ENCODE measurements at regions not wholly inside any gene's neighbourhood (a gene's known extent, or its start where the extent isn't known, plus 50 kb on each side); places are given as distances from the start of the nearest gene placed in this dataset.

- Histone ChIP-seq H3K4me1 (ENCODE audit: control insufficient read depth, extremely low read depth, insufficient read depth, low read length) (no peaks in the 10 kb centered on the region), H3K36me3 (ENCODE audit: control insufficient read depth in 2 of 2, extremely low read depth in 1 of 2, insufficient read depth in 2 of 2, low read length in 2 of 2) (no peaks in the 10 kb centered on the region), H3K4me2 (ENCODE audit: insufficient read depth, low read length) (no peak overlapping the region), H3K4me3 (replicated peaks in 1 of 3; ENCODE audit: insufficient read depth in 1 of 3, low read depth in 1 of 3, low read length in 3 of 3) (no peak overlapping the region), H3K9me1 (replicated peaks; ENCODE audit: control insufficient read depth, extremely low read depth, insufficient read depth, low read length) (no peaks in the 10 kb centered on the region), H3K27ac (ENCODE audit: insufficient read depth, low read depth, low read length) (no peak overlapping the region), H4K20me1 (replicated peaks; ENCODE audit: control insufficient read depth, extremely low read depth, insufficient read depth, low read length) (no peaks in the 10 kb centered on the region), H3K79me2 (ENCODE audit: control insufficient read depth, insufficient read depth, low read length) (no peaks in the 10 kb centered on the region), H3K27me3 (ENCODE audit: control insufficient read depth in 2 of 2, insufficient read depth in 2 of 2, low read length in 2 of 2) (no peaks in the 10 kb centered on the region), H2AFZ (ENCODE audit: low read depth, low read length) (no peak overlapping the region), H3K9ac (replicated peaks; ENCODE audit: extremely low read depth, insufficient read depth, low read length) (no peak overlapping the region), H3K9me3 (replicated peaks; ENCODE audit: control insufficient read depth, insufficient read depth, low read length) (no peaks in the 10 kb centered on the region)
- TF ChIP-seq FOS (IDR thresholded peaks at IDR 0.05; ENCODE audit: borderline replicate concordance, insufficient read depth, low read length) (no peak), CTCF (IDR thresholded peaks at IDR 0.05; ENCODE audit: extremely low read depth in 1 of 2, insufficient read depth in 1 of 2, low read depth in 1 of 2, low read length in 2 of 2) (no peak), MYC (IDR thresholded peaks at IDR 0.05; ENCODE audit: low read depth, low read length) (no peak), MAX (IDR thresholded peaks at IDR 0.05; ENCODE audit: insufficient read depth, insufficient read length) (no peak), JUN (IDR thresholded peaks at IDR 0.05; ENCODE audit: borderline replicate concordance, insufficient read depth, insufficient read length, low read depth) (no peak), GATA2 (IDR thresholded peaks at IDR 0.05; ENCODE audit: insufficient read depth, insufficient read length, low read depth, low read length) (no peak), POLR2AphosphoS5 (IDR thresholded peaks at IDR 0.05; ENCODE audit: insufficient read depth, low read depth, low read length) (no peak), POLR2A (IDR thresholded peaks at IDR 0.05; ENCODE audit: low read depth, low read length) (no peak), EZH2 (IDR thresholded peaks at IDR 0.05; ENCODE audit: borderline replicate concordance, low read depth, low read length, severe bottlenecking) (no peak)
- POLR2A ChIA-PET, result no interaction called here
- no TSS peak for BruUV-seq (replicated peaks)
- intact Hi-C loops (cut with micrococcal nuclease) (no loop called here), dilution Hi-C loops (cut with MboI; ENCODE audit: extremely low pct_ligation_motif_present, low sequenced_read_pairs) (no loop called here)
- FAIRE-seq (no peak), DNase-seq (ENCODE audit: low read depth, low spot score) (no peak)
- CTCF ChIA-PET, result no interaction called here
Measured at GRCh38 chr2:199682001-199682400, 169.0 kb downstream of the FTCDNL1 start.

Data from endothelial cell of umbilical vein (primary cell).